Hepatocyte (in vitro differentiated cells): ENCODE measurements at regions not wholly inside any gene's neighbourhood (a gene's known extent, or its start where the extent isn't known, plus 50 kb on each side); places are given as distances from the start of the nearest gene placed in this dataset.

Experiments used
- EZH2phosphoT487 ChIP-seq: fragments of 200-600 bp; sonication (generic); IDR thresholded peaks from one replicate; pipeline ENCODE4 v1.6.1; 2018; ENCODE audit warnings: antibody characterized with exemption, mild to moderate bottlenecking, low read depth, moderate library complexity; ENCODE audit not compliant: unreplicated experiment, severe bottlenecking
- TF ChIP-seq, protein P1 (sequence below): fragments of 200-600 bp; sonication (generic); IDR thresholded peaks from 2 replicates; pipeline ENCODE4 v1.5.1; 2016; ENCODE audit warnings: antibody characterized with exemption, mild to moderate bottlenecking; ENCODE audit not compliant: poor library complexity

DNA sequence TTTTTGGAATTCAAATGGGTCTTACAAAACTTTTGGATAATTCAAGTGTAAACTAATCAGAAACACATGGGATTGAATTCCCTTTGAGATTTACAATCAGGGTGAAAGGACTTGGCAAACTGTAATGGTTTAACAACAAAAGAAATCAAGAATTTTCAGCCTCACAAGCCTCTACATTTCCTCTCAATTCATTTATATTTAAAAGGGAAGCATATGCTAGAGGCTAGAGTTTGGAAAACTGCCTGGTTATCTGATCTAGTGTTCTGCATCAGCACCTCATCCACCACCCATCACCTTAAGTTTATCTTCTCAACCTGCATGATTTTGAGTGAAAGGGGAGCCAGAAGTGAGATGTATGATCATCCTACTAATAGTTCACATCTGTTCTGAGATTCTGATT lies 120.7 kb downstream of the TES start:
- TF ChIP-seq EZH2phosphoT487, result no peak
- TF ChIP-seq, protein P1, sequence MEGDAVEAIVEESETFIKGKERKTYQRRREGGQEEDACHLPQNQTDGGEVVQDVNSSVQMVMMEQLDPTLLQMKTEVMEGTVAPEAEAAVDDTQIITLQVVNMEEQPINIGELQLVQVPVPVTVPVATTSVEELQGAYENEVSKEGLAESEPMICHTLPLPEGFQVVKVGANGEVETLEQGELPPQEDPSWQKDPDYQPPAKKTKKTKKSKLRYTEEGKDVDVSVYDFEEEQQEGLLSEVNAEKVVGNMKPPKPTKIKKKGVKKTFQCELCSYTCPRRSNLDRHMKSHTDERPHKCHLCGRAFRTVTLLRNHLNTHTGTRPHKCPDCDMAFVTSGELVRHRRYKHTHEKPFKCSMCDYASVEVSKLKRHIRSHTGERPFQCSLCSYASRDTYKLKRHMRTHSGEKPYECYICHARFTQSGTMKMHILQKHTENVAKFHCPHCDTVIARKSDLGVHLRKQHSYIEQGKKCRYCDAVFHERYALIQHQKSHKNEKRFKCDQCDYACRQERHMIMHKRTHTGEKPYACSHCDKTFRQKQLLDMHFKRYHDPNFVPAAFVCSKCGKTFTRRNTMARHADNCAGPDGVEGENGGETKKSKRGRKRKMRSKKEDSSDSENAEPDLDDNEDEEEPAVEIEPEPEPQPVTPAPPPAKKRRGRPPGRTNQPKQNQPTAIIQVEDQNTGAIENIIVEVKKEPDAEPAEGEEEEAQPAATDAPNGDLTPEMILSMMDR, result no peak
